HEK293 (cell line): ENCODE measurements at regions not wholly inside any gene's neighbourhood (a gene's known extent, or its start where the extent isn't known, plus 50 kb on each side); places are given as distances from the start of the nearest gene placed in this dataset.

Source experiments
- CTCF ChIA-PET: fragments of 350-600 bp; formaldehyde crosslinking; extraction: SDS; loops from one replicate; lab custom pipeline; 2021; ENCODE audit warnings: antibody characterized with exemption; lab: Yijun Ruan, JAX
- POLR2A ChIA-PET: fragments of 300-600 bp; formaldehyde crosslinking; extraction: SDS; loops from one replicate; lab custom pipeline; 2020; ENCODE audit warnings: antibody characterized with exemption, inconsistent platforms; lab: Yijun Ruan, JAX
- H3K27ac ChIP-seq: fragments of 200-500 bp; sonication (Bioruptor generic); 2 replicates; pipeline ENCODE4 v1.5.1; 2014; ENCODE audit warnings: low read depth, low read length, control low read depth, inconsistent platforms; ENCODE audit errors: extremely low read depth
- H3K36me3 ChIP-seq, 2 experiments: fragments of 200-500 bp in 1 of 2; sonication (Bioruptor generic) in 1 of 2; 1 replicate in 1 of 2; 2 replicates in 1 of 2; pipeline ENCODE4 v1.5.1; 2014 to 2017; ENCODE audit warnings: inconsistent platforms in 2 of 2, low read length in 2 of 2; ENCODE audit not compliant: control insufficient read depth in 2 of 2, insufficient read depth in 1 of 2
- H3K4me1 ChIP-seq: fragments of 200-500 bp; sonication (Bioruptor generic); 2 replicates; pipeline ENCODE4 v1.5.1; 2014; ENCODE audit warnings: mild to moderate bottlenecking, low read length, inconsistent platforms; ENCODE audit not compliant: control insufficient read depth, insufficient read depth
- H3K4me3 ChIP-seq: 2 replicates; pipeline ENCODE4 v1.5.1; 2011; ENCODE audit warnings: low read depth, mild to moderate bottlenecking, control low read depth, low read length, moderate library complexity
- H3K9me3 ChIP-seq: fragments of 200-500 bp; sonication (Bioruptor generic); 2 replicates; pipeline ENCODE4 v1.5.1; 2014; ENCODE audit warnings: low read depth, low read length, inconsistent platforms; ENCODE audit not compliant: control insufficient read depth, insufficient read depth
- GLIS1 ChIP-seq: fragments of 450-650 bp; formaldehyde crosslinking; IDR thresholded peaks from 2 replicates; pipeline ENCODE4 v1.5.1; 2016; ENCODE audit warnings: missing biosample characterization, missing genetic modification characterization
- MYNN ChIP-seq: fragments of 450-650 bp; formaldehyde crosslinking; IDR thresholded peaks from 2 replicates; pipeline ENCODE4 v1.5.1; 2016; ENCODE audit warnings: missing biosample characterization, missing genetic modification characterization, borderline replicate concordance
- ZBTB7A ChIP-seq: fragments of 450-650 bp; formaldehyde crosslinking; IDR thresholded peaks from 2 replicates; pipeline ENCODE4 v1.5.1; 2016; ENCODE audit warnings: low read depth, missing biosample characterization, missing genetic modification characterization
- ZNF184 ChIP-seq: fragments of 450-650 bp; IDR thresholded peaks from 2 replicates; pipeline ENCODE4 v1.5.1; 2018; ENCODE audit warnings: missing biosample characterization, mild to moderate bottlenecking, missing genetic modification characterization
- ZNF214 ChIP-seq: fragments of 450-650 bp; formaldehyde crosslinking; IDR thresholded peaks from 2 replicates; pipeline ENCODE4 v1.5.1; 2017; ENCODE audit warnings: missing biosample characterization, mild to moderate bottlenecking, missing genetic modification characterization, borderline replicate concordance
- ZNF239 ChIP-seq: fragments of 450-650 bp; formaldehyde crosslinking; IDR thresholded peaks from 2 replicates; pipeline ENCODE4 v1.5.1; 2016; ENCODE audit warnings: missing biosample characterization, missing genetic modification characterization
- ZNF280C ChIP-seq: fragments of 450-650 bp; formaldehyde crosslinking; IDR thresholded peaks from 2 replicates; pipeline ENCODE4 v1.5.1; 2016; ENCODE audit warnings: missing biosample characterization, missing genetic modification characterization
- ZNF324 ChIP-seq: fragments of 450-650 bp; formaldehyde crosslinking; IDR thresholded peaks from 2 replicates; pipeline ENCODE4 v1.5.1; 2016; ENCODE audit warnings: missing biosample characterization, missing genetic modification characterization
- ZNF391 ChIP-seq: fragments of 450-650 bp; formaldehyde crosslinking; IDR thresholded peaks from 2 replicates; pipeline ENCODE4 v1.5.1; 2016; ENCODE audit warnings: low read depth, missing biosample characterization, missing genetic modification characterization, borderline replicate concordance
- ZNF404 ChIP-seq: fragments of 450-650 bp; formaldehyde crosslinking; IDR thresholded peaks from 2 replicates; pipeline ENCODE4 v1.5.1; 2017; ENCODE audit warnings: missing biosample characterization, missing genetic modification characterization
- ZNF416 ChIP-seq: fragments of 450-650 bp; formaldehyde crosslinking; IDR thresholded peaks from 2 replicates; pipeline ENCODE4 v1.5.1; 2016; ENCODE audit warnings: missing biosample characterization, missing genetic modification characterization
- ZNF48 ChIP-seq: fragments of 450-650 bp; formaldehyde crosslinking; IDR thresholded peaks from 2 replicates; pipeline ENCODE4 v1.5.1; 2016; ENCODE audit warnings: missing biosample characterization, missing genetic modification characterization
- ZNF513 ChIP-seq: fragments of 450-650 bp; IDR thresholded peaks from 2 replicates; pipeline ENCODE4 v1.5.1; 2018; ENCODE audit warnings: missing biosample characterization, missing genetic modification characterization
- ZNF596 ChIP-seq: fragments of 450-650 bp; IDR thresholded peaks from 2 replicates; pipeline ENCODE4 v1.5.0; 2018; ENCODE audit warnings: missing biosample characterization, mild to moderate bottlenecking, missing genetic modification characterization, moderate library complexity
- ZNF610 ChIP-seq: fragments of 450-650 bp; formaldehyde crosslinking; IDR thresholded peaks from 2 replicates; pipeline ENCODE4 v1.5.1; 2016; ENCODE audit warnings: missing biosample characterization, missing genetic modification characterization, borderline replicate concordance
- ZNF654 ChIP-seq: fragments of 450-650 bp; formaldehyde crosslinking; IDR thresholded peaks from 2 replicates; pipeline ENCODE4 v1.5.1; 2016; ENCODE audit warnings: low read depth, missing biosample characterization, missing genetic modification characterization
- ZNF677 ChIP-seq: fragments of 450-650 bp; IDR thresholded peaks from 2 replicates; pipeline ENCODE4 v1.5.0; 2018; ENCODE audit warnings: missing biosample characterization, mild to moderate bottlenecking, missing genetic modification characterization, moderate library complexity
- ZNF707 ChIP-seq: fragments of 450-650 bp; formaldehyde crosslinking; IDR thresholded peaks from 2 replicates; pipeline ENCODE4 v1.5.1; 2016; ENCODE audit warnings: missing biosample characterization, missing genetic modification characterization
- TF ChIP-seq, protein P1 (sequence below): fragments of 450-650 bp; formaldehyde crosslinking; IDR thresholded peaks from 2 replicates; pipeline ENCODE4 v1.5.1; 2016; ENCODE audit warnings: missing biosample characterization, missing genetic modification characterization
- TF ChIP-seq, protein P2 (sequence below): fragments of 450-650 bp; formaldehyde crosslinking; IDR thresholded peaks from 2 replicates; pipeline ENCODE4 v1.5.0; 2017; ENCODE audit warnings: missing biosample characterization, missing genetic modification characterization, borderline replicate concordance
- TF ChIP-seq, protein P3 (sequence below): fragments of 450-650 bp; formaldehyde crosslinking; IDR thresholded peaks from 2 replicates; pipeline ENCODE4 v1.5.1; 2016; ENCODE audit warnings: missing biosample characterization, missing genetic modification characterization

GRCh38 chr6:9766240-9766915 lies 648.5 kb downstream of the TFAP2A start:
- no peak overlapping the region for H3K27ac ChIP-seq
- ChIA-PET CTCF (no interaction called here), POLR2A (no interaction called here)
- H3K4me1 ChIP-seq: no peaks in the 10 kb centered on the region
- no peaks in the 10 kb centered on the region for H3K9me3 ChIP-seq
- H3K4me3 ChIP-seq: no peak overlapping the region
- no peak for TF ChIP-seq ZNF239 (tag by site-specific recombination)
- TF ChIP-seq ZNF214 (tag by site-specific recombination): no peak
- H3K36me3 ChIP-seq: no peaks in the 10 kb centered on the region

DNA sequence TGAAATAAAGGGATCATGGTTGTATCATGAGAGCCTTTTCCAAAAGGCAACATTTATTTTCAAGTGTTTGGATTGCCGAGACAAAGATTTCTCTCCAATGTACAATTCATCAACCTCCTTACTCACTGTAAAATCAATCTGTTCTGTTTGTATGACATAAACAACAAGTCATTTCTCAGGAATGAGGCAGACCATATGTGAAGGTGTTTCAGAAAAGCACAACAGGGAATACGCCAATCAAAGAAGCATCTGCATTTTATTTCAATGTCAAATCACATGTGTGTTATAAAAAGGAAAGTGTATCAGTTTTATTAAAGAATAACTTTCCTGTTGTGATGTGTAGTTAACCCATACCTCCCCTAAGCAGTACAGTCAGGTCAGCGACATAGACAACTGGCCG lies 653.7 kb downstream of the TFAP2A start:
- CTCF ChIA-PET: interaction anchor here (0.8 kb wide), 1 partner anchor 1197 kb away, joined by 3 read pairs; no protein-coding TSS in a partner anchor
- H3K27ac ChIP-seq: no peak overlapping the region
- no peaks in the 10 kb centered on the region for H3K36me3 ChIP-seq
- no peaks in the 10 kb centered on the region for H3K4me1 ChIP-seq
- no peaks in the 10 kb centered on the region for H3K9me3 ChIP-seq
- POLR2A ChIA-PET: no interaction called here
- no peak overlapping the region for H3K4me3 ChIP-seq
- TF ChIP-seq ZNF280C (tag by site-specific recombination): no peak
- TF ChIP-seq, protein P1, sequence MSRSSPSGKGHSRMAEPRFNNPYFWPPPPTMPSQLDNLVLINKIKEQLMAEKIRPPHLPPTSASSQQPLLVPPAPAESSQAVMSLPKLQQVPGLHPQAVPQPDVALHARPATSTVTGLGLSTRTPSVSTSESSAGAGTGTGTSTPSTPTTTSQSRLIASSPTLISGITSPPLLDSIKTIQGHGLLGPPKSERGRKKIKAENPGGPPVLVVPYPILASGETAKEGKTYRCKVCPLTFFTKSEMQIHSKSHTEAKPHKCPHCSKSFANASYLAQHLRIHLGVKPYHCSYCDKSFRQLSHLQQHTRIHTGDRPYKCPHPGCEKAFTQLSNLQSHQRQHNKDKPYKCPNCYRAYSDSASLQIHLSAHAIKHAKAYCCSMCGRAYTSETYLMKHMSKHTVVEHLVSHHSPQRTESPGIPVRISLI (tag by site-specific recombination): no peak
- TF ChIP-seq, protein P2, sequence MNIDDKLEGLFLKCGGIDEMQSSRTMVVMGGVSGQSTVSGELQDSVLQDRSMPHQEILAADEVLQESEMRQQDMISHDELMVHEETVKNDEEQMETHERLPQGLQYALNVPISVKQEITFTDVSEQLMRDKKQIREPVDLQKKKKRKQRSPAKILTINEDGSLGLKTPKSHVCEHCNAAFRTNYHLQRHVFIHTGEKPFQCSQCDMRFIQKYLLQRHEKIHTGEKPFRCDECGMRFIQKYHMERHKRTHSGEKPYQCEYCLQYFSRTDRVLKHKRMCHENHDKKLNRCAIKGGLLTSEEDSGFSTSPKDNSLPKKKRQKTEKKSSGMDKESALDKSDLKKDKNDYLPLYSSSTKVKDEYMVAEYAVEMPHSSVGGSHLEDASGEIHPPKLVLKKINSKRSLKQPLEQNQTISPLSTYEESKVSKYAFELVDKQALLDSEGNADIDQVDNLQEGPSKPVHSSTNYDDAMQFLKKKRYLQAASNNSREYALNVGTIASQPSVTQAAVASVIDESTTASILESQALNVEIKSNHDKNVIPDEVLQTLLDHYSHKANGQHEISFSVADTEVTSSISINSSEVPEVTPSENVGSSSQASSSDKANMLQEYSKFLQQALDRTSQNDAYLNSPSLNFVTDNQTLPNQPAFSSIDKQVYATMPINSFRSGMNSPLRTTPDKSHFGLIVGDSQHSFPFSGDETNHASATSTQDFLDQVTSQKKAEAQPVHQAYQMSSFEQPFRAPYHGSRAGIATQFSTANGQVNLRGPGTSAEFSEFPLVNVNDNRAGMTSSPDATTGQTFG (tag by site-specific recombination): no peak
- no peak for TF ChIP-seq ZNF391 (tag by site-specific recombination)
- no peak for TF ChIP-seq ZNF677 (tag by site-specific recombination)
- no peak for TF ChIP-seq ZNF404 (tag by site-specific recombination)
- TF ChIP-seq ZNF654 (tag by site-specific recombination): no peak
- no peak for TF ChIP-seq ZBTB7A (tag by site-specific recombination)
- TF ChIP-seq ZNF48 (tag by site-specific recombination): no peak
- TF ChIP-seq ZNF324 (tag by site-specific recombination): no peak
- no peak for TF ChIP-seq ZNF416 (tag by site-specific recombination)

- ChIA-PET CTCF (no interaction called here), POLR2A (no interaction called here)
- Histone ChIP-seq H3K9me3 (no peaks in the 10 kb centered on the region), H3K27ac (no peak overlapping the region), H3K36me3 (no peaks in the 10 kb centered on the region), H3K4me3 (no peak overlapping the region), H3K4me1 (no peaks in the 10 kb centered on the region)
- TF ChIP-seq ZNF184 (tag by site-specific recombination): no peak
- TF ChIP-seq ZNF610: no peak
- TF ChIP-seq MYNN (tag by site-specific recombination): no peak
- TF ChIP-seq ZNF596 (tag by site-specific recombination): no peak
- TF ChIP-seq GLIS1 (tag by site-specific recombination): no peak
- TF ChIP-seq ZNF513 (tag by site-specific recombination): no peak
- TF ChIP-seq ZNF707 (tag by site-specific recombination): no peak
- TF ChIP-seq, protein P3, sequence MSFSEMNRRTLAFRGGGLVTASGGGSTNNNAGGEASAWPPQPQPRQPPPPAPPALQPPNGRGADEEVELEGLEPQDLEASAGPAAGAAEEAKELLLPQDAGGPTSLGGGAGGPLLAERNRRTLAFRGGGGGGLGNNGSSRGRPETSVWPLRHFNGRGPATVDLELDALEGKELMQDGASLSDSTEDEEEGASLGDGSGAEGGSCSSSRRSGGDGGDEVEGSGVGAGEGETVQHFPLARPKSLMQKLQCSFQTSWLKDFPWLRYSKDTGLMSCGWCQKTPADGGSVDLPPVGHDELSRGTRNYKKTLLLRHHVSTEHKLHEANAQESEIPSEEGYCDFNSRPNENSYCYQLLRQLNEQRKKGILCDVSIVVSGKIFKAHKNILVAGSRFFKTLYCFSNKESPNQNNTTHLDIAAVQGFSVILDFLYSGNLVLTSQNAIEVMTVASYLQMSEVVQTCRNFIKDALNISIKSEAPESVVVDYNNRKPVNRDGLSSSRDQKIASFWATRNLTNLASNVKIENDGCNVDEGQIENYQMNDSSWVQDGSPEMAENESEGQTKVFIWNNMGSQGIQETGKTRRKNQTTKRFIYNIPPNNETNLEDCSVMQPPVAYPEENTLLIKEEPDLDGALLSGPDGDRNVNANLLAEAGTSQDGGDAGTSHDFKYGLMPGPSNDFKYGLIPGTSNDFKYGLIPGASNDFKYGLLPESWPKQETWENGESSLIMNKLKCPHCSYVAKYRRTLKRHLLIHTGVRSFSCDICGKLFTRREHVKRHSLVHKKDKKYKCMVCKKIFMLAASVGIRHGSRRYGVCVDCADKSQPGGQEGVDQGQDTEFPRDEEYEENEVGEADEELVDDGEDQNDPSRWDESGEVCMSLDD (tag by site-specific recombination): no peak
- no peak for TF ChIP-seq ZNF404 (tag by site-specific recombination)
Measured at GRCh38 chr6:9754515-9754914, 660.4 kb downstream of the TFAP2A start.
